Putamen (tissue), 1 donor: ENCODE measurements at regions not wholly inside any gene's neighbourhood (a gene's known extent, or its start where the extent isn't known, plus 50 kb on each side); places are given as distances from the start of the nearest gene placed in this dataset.
A peak's percentile ranks its signal among the peaks of the same experiment; 100 is the strongest.

Experiments
- DNase-seq: peaks from one replicate; pipeline ENCODE4 v3.0.0-alpha.2; 2016; ENCODE audit warnings: low spot score

DNA sequence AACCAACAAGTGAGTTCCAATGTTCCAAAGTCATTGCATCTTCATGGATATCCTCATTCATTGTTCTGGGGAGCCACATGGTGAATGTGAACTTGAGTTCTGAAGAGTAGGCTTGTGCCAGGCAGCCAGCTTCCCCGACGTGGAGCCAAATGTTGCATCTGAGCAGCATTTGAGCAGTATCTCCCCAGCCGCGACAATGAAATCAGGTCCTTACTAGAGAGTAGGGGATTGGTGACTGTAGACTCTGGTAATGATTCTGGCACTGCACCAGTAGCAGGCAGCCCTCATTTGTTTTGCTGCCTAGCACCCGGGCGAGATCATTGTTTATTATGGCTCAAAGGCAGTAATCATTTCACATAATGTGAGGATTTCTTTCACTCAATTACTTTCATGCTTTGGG lies 451.4 kb upstream of the C9orf72 start:
- peak; percentile 11 for DNase-seq

DNA sequence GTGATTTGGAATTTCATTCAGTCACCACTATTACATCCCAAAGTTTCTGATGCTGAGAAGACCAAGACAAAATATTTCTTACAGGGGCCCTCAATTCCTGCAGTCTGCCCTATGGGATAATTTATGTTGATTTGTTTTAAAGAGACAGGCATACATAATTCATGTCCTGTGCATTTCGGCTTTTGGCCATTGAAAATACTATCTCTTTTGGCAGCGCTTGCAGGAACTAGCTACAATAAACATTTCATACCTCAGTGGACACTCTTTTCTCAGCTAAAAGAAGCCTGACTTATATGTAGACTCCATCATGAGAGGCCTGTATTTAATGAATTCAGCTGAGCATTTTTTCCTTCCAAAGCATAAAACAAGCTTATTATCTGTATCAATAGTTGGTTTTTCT lies 451.9 kb upstream of the C9orf72 start:
- no peak for DNase-seq

DNA sequence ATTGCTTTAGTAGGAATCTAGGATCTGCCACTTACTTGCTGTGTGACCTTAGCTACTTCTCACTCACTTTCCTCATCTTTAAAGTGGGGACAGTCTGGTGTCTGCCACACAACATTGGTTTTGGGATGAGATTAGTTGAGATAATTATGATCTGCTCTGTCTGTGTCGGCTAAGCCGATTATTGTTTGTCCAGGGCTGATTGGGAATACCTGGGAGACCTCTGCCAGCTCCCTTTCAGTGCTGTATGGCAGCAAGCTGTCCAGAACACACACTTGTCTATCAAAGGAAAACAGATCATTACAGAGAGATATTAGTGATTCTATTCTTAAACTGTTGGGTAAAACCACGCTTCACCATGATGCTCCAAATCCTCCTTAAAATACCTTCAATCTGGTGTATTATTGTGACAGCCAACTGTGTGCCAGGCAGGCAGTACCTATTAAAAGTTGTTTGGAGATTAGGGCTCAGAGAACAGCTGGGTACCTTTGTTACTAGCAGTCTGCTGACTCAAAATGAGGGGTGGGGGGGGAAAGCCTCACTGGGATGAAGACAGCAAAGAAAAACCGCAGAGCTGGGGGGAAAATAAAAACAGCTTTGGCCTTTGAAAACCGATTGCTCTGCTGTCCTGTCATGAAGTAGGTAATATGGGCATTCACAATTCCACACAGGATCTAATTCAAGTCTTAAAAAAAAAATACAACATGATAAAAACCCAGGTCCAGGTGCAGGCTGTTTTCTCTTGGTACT lies 458.4 kb upstream of the C9orf72 start:
- DNase-seq, result no peak

DNA sequence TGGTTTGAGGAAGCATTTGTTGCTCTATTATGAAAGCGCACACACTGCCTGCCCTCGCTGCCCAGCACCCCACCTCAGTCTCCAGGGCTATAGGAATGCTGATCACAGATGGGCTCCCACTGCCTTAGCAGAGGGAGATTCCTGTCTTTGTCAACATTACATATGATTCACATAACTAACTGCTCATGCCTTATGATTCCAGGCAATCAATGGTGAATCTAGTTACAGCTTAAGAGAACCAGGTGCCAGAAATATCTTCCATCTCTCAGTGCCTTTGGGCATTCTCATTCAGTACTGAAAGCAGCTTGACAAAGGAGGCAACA lies 458.9 kb upstream of the C9orf72 start:
- no peak for DNase-seq

DNA sequence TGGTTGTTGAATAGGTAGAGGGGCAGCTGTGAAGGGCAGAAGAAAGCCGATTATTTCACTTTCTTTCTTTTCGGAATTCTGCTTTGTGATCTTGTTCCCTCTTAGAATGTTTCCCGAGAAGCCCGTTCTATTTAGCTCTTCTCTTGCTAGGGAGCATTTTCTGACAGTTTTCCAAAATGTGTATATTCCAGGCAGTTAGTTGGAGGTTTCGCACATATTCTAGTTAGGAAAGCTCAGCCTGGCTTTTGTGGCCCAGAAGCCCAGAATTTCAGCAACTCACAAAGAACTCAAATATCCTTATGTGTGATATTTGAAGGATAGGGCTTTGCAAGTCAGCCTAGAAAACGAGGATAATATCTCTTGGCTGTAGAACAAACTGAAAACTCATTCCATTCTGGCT lies 461.0 kb upstream of the C9orf72 start:
- DNase-seq, result no peak

DNA sequence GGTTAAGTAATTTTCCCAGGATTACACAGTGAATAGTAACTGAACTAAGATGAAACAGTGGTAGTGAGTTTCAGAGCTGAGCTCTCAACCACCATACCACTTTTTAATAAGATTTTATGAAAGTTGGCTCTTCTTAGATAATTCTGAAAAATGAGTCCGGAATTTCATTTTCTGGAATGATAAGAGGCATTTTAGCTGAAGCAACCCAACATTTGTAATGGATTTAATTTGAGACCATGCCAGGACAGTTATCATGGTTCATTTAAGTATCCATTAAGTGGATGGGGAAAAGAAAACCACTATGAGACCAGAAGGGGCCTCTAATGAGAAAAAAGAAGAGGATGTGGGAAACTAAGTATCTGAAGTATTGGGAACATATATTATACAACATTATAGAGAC lies 464.7 kb upstream of the C9orf72 start:
- DNase-seq, result no peak

DNA sequence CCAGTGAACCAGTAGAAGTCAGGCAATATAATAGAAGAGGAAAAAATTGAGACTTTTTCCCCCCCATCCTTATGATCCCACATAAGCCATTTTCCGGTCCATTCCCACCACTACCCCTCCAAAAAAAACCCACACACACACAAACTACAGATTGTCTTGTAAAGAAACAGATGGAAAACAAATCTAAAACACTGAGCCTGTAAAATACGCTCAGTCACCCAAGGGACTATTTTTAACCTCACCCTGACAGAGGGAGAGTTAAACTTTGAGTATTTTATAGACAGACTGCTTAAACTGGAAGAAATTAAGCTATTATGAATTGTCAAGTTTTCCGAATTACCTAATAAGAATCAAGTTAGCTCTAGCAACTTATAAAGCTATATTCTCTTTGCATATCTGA lies 471.8 kb upstream of the C9orf72 start:
- DNase-seq, result no peak

DNA sequence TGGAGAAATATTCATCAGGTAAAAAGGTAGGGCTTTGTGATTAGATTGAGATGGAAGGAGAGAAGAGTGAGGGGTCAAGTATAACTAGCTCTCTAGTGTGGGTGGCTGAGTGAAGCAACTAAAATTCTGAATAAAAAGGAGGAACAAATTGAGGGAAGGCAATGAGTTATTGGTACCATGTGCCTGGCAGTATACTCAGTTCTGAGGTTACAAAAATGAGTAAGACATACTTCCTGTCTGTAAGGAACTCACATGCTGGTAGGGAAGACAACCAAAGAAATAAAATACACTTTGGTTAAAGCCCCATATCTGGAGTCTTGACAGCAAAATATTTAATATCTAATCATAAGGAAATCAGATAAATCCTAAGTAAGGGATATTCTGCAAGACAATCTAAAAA lies 476.8 kb upstream of the C9orf72 start:
- no peak for DNase-seq

DNA sequence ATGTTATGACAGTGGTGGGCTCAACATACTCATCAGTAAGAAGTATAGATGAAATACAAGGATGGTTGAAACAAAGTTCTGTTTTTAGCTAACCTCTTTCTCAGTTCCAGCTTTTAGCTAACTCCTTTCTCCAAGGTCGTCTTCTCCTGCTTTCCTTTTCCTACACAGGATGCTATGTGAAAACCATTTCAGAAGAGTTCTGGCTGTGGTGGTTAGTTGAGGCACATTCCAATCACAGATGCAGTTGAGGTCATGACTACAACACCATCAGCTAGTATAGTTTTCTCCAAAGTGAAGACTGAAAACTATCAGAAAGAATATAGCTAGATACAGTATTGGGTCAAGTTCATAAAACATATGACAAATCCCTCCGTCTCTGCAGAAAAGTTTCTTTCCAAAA lies 477.7 kb upstream of the C9orf72 start:
- DNase-seq, result no peak

DNA sequence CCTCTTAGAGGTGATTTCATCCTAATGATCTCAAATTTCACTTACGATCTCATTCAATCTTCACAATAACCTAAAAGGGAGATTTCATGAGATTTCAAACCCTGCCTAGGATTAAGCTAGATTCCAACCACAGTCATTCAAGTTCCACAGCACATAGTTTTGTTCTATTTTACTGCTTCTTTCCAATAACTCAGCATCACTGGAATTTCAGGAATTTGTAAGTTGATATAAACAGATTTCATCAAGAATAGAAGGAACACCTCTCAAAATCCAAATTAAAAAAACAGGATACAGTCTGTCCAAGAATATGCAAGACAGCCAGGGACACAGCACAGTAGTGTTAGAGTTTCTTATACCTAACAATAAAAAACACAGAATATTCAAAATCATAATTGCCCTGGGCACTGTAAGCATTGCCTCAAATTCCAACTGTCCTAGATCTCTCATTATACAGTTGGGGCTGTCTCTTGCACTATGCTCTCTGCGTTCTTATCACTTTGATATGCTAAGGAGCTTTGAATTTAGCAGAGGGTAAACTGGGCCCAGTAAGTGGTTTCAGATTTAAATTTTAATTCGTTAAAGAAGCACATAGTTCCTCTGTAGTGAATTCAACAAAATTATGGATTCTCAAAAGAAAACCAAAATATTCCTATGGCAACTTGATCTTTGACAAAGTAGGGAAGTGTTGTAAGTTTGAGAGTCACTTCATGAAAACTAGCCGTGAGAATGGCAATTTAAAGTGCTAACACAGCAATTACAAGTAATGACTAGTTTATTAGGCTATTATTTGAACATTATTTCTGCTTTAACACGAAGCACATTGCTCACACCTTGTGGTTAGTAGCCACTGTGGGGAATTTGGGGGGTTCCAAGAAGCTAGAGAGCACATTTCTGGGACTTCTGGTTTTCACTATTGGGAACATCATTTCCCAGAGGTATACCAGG lies 478.6 kb upstream of the C9orf72 start:
- DNase-seq, result no peak

DNA sequence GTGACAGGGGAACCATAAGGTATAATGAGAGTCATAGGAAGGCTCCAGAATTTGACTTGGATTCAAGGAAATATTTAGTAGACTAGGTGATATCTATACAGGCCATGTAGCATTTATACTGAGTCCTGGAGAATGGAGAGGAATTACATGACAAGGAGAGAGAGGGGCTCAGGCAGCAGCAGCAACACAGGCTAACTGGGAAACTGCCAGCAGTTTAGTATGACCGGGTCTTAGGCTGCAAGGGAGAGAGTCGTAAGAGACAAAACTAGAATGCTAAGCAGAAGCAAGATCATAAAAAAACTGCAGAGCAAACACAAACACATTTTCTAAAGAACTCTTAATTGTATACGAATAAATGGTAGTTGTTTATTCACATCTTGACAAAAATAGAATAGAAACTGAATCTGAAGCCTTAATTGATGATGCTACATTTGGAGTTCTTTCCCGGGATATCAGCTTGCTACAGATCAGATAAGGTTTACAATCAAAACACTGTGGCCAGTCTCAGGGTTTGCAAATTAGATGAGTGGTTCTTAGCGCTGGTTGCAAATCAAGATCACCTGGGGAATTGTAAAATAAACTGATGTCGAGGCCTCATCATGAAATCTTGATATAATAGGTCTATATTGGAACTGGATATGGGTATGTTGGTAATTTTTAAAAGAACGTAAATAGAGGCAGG lies 480.0 kb upstream of the C9orf72 start:
- DNase-seq, result no peak

DNA sequence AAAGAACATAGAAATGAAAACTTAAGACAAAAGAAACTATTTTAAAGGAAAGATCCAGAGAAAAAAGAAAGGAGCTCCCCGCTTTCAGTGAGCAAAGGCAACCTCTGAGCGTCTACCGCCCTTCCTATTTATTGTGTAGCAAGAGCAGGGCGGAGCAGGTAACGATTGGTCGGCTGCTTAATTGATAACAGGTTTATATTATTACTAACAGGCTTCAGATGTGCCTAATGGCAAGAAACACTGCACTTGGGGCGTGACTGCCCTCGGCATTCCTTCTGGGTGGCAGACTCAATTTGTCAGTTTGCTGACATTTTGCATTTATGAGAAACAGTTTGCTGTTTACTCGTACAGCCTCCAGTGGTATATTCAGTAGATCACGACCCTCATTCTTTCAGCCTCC lies 482.7 kb upstream of the C9orf72 start:
- no peak for DNase-seq

DNA sequence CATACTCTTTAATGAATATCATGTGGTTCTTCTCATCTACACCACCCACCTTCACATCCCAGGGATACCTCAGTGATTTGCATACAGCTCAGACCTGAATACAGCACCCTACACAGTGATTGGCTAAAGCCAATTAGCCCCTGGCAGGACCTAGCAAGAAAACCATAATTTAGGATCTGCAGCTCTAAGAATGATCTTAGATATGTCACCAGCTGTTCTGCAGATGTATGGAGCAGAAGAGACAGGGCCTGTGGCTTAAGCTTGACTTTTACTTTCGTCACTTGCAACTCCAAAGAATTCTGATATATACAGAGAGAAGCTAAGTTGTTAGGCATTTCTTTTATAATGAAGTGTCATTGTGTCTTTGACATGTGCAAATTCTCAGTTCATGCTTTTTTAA lies 483.2 kb upstream of the C9orf72 start:
- no peak for DNase-seq

DNA sequence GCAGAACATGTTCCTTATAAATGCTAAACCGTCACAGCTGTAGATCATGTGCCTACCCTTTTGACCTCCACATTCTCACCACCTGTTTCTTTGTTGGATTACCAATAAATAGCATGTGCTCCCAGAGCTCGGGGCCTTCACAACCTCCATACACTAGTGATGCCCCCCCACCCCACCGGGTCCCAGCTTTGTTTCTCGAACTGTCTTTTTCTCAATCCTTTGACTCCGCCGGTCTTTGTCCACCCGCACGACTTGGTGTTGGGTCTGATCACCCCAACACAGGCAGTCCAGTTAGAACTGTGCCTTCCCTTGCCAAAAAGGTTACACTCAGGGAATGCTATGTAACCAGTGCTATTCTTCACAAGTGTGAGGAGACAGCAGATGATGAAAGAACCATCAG lies 485.9 kb upstream of the C9orf72 start:
- DNase-seq, result no peak

DNA sequence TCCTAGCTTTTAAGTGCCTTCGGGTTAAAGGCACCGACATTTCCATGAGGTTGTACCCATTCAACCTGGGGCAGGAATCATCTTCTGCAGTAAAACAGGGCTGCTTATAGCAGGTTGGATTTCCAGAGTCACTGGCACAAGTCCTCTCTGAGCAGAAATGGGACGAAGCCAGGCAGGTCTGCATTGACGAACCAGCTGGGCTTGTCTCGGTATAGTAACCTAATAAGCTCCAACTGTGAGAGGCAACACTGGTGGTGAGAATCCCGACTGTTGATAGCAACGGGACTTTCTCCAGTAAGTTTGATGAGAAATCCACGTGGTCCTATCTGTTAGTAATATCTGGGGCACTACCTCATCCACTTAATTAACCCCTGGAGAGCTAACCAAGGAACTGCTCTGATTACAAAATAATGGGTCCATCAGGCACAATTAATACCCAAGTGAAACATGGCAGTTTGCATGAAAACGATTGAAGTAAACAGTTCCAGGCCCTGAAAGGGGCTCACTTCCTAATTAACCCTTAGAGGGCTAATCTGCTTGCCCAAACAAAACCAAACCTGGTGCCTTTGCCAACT lies 491.0 kb upstream of the C9orf72 start:
- DNase-seq, result no peak

DNA sequence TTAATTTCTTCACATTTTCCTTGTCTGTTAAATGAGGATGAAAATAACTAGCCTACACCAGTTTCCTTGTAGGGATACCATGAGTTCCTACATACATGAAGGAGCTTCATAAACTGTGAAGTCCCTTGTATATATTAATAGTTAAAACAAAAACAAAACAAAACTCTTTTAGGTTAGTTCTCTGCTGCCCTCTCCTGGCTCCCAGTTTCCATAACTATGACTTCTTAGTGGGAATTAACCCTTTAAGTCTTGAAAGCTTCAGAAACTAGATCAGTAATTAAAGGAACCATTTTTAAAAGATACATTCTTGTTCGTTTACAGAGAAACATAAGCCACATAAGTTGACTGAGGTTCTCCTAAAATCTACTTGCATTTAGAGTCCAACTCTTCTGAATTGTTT lies 500.0 kb upstream of the C9orf72 start:
- DNase-seq, result peak; percentile 40

DNA sequence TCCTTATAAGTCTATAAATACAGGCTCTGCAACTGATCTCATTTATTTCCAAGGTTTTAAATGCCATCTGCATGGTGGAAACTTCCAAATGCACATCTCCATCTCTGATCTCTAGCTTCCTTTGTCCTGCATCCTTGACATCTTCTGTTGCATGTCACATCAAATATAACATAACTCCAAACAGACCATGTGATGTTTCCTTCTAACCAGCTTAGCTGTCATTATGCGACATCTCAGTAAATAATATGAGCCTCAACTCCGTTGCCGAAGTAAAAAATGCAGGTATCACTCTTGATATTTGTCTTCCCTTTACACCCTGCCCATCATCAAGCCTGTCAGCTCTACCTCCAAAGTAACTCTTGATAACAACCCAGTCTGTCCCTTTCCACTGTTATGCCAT lies 506.4 kb upstream of the C9orf72 start:
- no peak for DNase-seq

DNA sequence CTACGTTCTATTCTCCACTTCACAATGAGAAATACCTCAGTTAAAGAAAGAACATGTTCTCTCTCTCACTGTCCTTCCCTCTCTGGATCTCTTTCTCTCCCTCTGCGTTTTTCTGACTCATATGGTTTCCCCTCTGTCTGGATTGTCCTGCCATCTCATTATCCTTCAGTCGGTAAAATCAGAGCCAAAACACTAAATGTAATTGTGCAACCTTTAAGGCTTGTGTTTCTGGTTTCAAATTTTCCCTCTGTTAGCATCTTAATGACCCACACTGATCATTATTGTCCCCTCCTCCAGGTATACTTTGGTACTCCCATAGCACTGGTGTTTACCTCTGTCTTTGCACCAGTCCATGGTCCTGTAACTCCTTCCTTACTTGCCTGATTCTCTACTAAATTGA lies 509.4 kb upstream of the C9orf72 start:
- DNase-seq, result no peak

DNA sequence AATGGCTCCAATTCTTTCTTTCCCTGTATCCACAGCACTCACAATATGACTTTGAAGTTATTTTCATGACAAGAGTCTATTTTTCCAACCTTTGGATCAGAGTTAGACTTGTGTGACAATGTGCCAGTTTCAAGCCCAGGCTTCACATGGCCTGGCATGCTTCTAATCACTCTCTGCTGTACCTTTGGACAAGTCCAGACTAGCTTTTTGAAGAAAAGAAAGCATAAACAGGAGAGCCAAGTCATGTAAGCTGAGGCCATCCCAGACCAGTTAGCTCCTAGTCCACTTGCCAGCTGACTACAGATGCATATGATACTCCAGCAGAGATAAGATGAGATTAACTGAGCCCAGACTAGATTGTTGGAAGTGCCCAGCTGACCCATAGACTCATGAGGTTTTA lies 513.6 kb upstream of the C9orf72 start:
- no peak for DNase-seq

DNA sequence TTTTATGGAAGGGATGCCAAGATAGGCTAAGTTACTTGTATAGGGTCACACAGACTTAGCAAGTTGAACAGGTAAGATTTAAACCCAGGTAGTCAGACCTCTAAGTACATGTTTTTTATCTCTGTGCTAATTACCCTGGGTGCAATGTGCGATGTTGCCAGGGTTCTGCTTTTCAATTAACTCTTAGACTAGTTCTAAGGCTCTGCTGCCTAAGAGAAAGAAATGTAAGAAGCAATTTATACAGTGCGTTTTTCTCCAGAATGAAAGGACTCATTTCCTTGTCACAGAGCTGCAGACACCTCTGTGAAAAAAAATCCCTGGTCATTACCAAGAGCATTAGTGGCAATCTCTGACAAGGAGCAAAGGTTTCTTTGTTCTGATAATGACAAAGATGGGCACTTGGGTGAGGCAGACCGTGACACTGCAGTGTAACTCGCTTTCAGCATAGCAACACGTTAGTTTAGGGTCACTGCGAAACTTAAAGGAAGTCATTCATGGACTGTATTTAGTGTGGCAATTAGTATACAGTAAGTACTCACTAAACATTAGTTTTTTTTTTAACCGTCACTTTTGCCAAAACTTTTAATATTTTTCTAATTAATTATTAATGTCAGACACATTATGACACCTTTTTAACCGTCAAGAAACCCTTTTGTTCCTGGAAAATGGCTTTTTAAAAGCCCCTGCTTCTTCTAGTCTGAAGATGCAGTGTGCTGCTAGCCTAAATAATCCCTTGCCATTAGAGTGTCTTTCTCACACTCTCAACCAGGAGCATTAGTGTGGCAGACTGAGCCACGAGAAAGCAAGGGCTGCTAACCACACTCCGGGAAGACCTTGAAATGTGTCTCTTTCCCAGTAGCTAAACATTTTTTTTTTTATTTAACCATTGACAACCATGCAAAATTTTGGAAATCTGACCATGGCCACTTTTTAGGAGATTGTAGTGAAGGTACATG lies 520.0 kb upstream of the C9orf72 start:
- no peak for DNase-seq

DNA sequence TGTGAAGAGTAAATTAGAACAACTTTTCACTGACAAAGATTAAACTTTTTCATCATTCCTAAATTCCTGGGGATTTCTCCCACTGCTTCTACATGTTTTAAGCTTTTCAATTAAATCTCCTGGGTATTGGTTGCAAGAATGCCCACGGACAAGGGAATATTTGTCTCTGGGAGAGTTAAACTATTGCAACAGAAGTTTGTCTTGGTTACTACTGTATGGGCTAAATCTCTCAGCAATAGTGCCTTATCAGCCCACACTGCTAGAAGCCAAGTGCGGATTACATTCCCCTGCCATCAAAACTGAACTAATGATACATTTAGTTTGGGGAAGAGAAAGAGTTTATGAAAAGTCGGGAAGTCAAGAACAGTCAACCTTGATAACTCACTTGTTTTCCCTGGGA lies 528.2 kb upstream of the C9orf72 start:
- DNase-seq, result no peak

DNA sequence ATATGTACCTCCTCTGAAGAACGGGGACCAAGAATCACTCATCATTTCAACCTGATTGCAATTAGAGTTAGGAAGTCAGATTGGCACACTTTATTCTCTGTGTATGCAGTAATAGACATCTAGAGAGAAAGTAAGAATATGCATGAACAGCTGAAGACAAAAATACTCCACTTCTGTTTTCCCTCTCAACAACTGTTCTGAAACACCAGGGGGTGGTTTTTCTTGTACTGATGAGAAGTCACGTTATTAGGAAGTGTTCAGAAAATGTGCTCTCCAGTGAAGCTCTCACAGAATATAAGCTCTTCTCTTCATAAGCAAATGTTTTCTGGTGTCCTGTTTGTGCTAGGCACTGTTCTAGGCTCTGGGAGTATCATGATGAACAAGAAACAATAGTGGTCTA lies 531.7 kb upstream of the C9orf72 start:
- DNase-seq, result no peak
